Tibial artery (tissue), 4 donors: ENCODE measurements at regions not wholly inside any gene's neighbourhood (a gene's known extent, or its start where the extent isn't known, plus 50 kb on each side); places are given as distances from the start of the nearest gene placed in this dataset.

ENCODE experiments used
- DNase-seq, 2 donors: peaks; one replicate each; pipeline ENCODE4 v3.0.0-alpha.2; 2019
- H3K27ac ChIP-seq, 2 donors: fragments of 200-600 bp; sonication (generic) in 1 of 2; 1 replicate in 1 of 2; 2 replicates in 1 of 2; pipeline ENCODE4 v1.5.1; 2018 to 2019; ENCODE audit warnings: mild to moderate bottlenecking in 1 of 2
- H3K27me3 ChIP-seq, 2 donors: fragments of 200-600 bp; sonication (generic) in 1 of 2; one replicate each; pipeline versions ENCODE4 v1.5.1 to v1.6.0; 2016 to 2019
- H3K36me3 ChIP-seq, 3 donors: fragments of 200-600 bp; sonication (generic) in 2 of 3; one replicate each; pipeline ENCODE4 v1.5.1; 2016 to 2019; ENCODE audit warnings: mild to moderate bottlenecking in 2 of 3
- H3K4me1 ChIP-seq, 4 donors: fragments of 200-600 bp; sonication (generic) in 2 of 4; 1 replicate in 3 of 4; 2 replicates in 1 of 4; pipeline ENCODE4 v1.5.1; 2016 to 2019
- H3K4me3 ChIP-seq, 2 donors: fragments of 200-600 bp; sonication (generic) in 1 of 2; 1 replicate in 1 of 2; 2 replicates in 1 of 2; pipeline ENCODE4 v1.5.1; 2018 to 2019; ENCODE audit warnings: mild to moderate bottlenecking in 2 of 2
- H3K9me3 ChIP-seq, 3 donors: fragments of 200-600 bp; sonication (generic) in 1 of 3; one replicate each; pipeline ENCODE4 v1.5.1; 2016 to 2019
- CTCF ChIP-seq, 2 experiments: fragments of 200-600 bp in 1 of 2; fragments of 450-650 bp in 1 of 2; IDR thresholded peaks; one replicate each; pipeline ENCODE4 v1.5.1; 2017 to 2019; ENCODE audit warnings: antibody characterized with exemption in 2 of 2, mild to moderate bottlenecking in 1 of 2, moderate library complexity in 1 of 2
- intact Hi-C: fragments of 100-400 bp; cut with DNase I; formaldehyde crosslinking; loops from one replicate; pipeline ENCODE4 v1.15.0; 2023; ENCODE audit warnings: low total_unique reads

GRCh38 chr1:14392859-14393365 lies 205.6 kb upstream of the KAZN start:
- intact Hi-C loops, result no loop called here
- TF ChIP-seq CTCF (IDR thresholded peaks at IDR 0.05), result no peak
- Histone ChIP-seq H3K27me3 (no peaks in the 10 kb centered on the region), H3K4me3 (no peak overlapping the region), H3K27ac (no peak overlapping the region), H3K4me1 (no peaks in the 10 kb centered on the region), H3K36me3 (no peaks in the 10 kb centered on the region), H3K9me3 (no peaks in the 10 kb centered on the region)
- no peak for DNase-seq

GRCh38 chr1:14396100-14396499 lies 202.4 kb upstream of the KAZN start:
- intact Hi-C loops, result no loop called here
- DNase-seq, result no peak

GRCh38 chr1:14403961-14404645 lies 194.4 kb upstream of the KAZN start:
- intact Hi-C loops, result no loop called here
- no peak for DNase-seq
- Histone ChIP-seq H3K27ac (no peak overlapping the region), H3K9me3 (no peaks in the 10 kb centered on the region), H3K27me3 (no peaks in the 10 kb centered on the region), H3K36me3 (no peaks in the 10 kb centered on the region), H3K4me1 (no peaks in the 10 kb centered on the region), H3K4me3 (no peak overlapping the region)
- no peak for TF ChIP-seq CTCF (IDR thresholded peaks at IDR 0.05)

More at GRCh38 chr1:14396100-14396499, 202.4 kb upstream of the KAZN start:
- Histone ChIP-seq H3K4me1 (no peaks in the 10 kb centered on the region), H3K27ac (no peak overlapping the region), H3K27me3 (peaks cover 0 to 4% of the 10 kb centered on the region in 2 donors), H3K4me3 (no peak overlapping the region), H3K9me3 (no peaks in the 10 kb centered on the region), H3K36me3 (no peaks in the 10 kb centered on the region)
- no peak for TF ChIP-seq CTCF (IDR thresholded peaks at IDR 0.05)

- DNase-seq, result no peak
- Histone ChIP-seq H3K27ac (no peak overlapping the region), H3K27me3 (no peaks in the 10 kb centered on the region), H3K4me3 (no peak overlapping the region), H3K36me3 (no peaks in the 10 kb centered on the region), H3K4me1 (no peaks in the 10 kb centered on the region), H3K9me3 (no peaks in the 10 kb centered on the region)
- TF ChIP-seq CTCF (IDR thresholded peaks at IDR 0.05), result no peak
- intact Hi-C loops, result no loop called here
Measured at GRCh38 chr1:14404862-14405301, 193.6 kb upstream of the KAZN start.

GRCh38 chr1:14412235-14412634 lies 186.2 kb upstream of the KAZN start:
- no peak for DNase-seq
- Histone ChIP-seq H3K9me3 (no peaks in the 10 kb centered on the region), H3K27me3 (no peaks in the 10 kb centered on the region), H3K4me1 (peaks cover 0 to 3% (median 0%) of the 10 kb centered on the region in 4 donors), H3K4me3 (no peak overlapping the region), H3K36me3 (no peaks in the 10 kb centered on the region), H3K27ac (no peak overlapping the region)
- TF ChIP-seq CTCF (IDR thresholded peaks at IDR 0.05), result no peak
- intact Hi-C loops, result no loop called here
